HG03139 (cell line): ENCODE measurements at regions not wholly inside any gene's neighbourhood (a gene's known extent, or its start where the extent isn't known, plus 50 kb on each side); places are given as distances from the start of the nearest gene placed in this dataset.

Source experiments
- ATAC-seq: cut with Tn5 transposase; IDR thresholded peaks from one replicate; pipeline ENCODE4 v1.9.1; 2021; ENCODE audit not compliant: unreplicated experiment

- ATAC-seq = no peak
These were observed 449.9 kb downstream of the KLF12 start for GRCh38 chr13:73684286-73684685.

- ATAC-seq = no peak
These were observed 450.5 kb downstream of the KLF12 start for GRCh38 chr13:73683746-73684145.

DNA sequence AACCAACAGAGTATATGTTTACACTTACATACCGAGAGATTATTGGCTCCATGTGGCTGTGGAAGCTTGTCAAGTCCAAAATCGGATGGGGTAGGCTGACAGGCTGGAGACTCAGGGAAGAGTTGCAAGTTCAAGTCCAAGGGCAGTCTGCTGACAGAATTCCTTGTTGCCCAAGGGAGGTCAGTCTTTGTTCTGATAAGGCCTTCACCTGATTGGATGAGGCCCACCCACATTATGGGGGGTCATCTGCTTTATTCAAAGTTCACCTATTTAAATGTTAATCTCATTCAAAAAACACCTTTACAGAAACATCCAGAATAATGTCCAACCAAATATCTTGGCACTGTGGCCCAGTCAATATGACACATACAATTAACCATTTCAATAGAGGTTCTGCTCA lies 452.4 kb downstream of the KLF12 start:
- ATAC-seq = no peak

- no peak for ATAC-seq
These were observed 453.2 kb downstream of the KLF12 start for GRCh38 chr13:73681015-73681414.

GRCh38 chr13:73677048-73677601 lies 457.1 kb downstream of the KLF12 start:
- no peak for ATAC-seq

GRCh38 chr13:73676550-73677047 lies 457.6 kb downstream of the KLF12 start:
- ATAC-seq = no peak

DNA sequence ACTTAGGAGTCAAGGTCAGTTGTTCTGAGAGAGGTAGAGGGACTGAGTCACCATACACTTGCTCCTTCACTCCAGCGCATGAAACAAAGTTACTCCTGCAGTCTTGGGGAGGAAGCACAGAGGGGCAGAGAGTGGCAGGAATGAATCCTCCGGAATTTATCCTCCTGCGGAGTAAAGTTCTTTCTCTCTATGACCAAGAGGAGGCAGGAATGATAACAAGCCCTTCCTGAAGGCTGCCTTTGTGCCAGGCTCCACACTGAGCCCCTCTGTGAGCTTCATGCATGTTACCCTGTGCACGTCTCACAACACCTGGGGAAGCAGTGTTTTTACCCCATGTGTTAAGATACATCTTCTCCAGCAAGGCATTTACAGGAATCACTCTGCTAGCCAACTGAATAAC lies 458.4 kb downstream of the KLF12 start:
- ATAC-seq = no peak

DNA sequence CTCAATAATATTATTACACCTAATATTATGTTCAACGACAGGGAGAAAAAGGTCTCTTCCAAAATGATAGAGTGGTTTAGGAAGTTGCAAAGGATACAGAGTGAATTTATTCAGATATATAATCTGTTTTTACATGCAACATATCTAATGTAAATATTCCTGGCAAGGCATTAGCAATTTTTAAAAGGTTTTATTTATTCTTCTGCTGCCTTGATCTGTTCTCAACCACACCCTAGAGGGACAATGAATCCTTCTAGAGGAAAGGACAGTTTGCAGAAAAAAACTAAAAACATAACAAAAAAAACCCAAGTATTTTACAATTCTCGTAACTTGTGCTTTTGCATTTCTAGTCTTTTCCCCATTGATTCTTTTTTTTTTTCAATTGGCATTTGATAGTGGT lies 459.6 kb downstream of the KLF12 start:
- ATAC-seq = no peak

GRCh38 chr13:73673931-73674330 lies 460.3 kb downstream of the KLF12 start:
- no peak for ATAC-seq

GRCh38 chr13:73672492-73672891 lies 461.7 kb downstream of the KLF12 start:
- no peak for ATAC-seq

GRCh38 chr13:73671732-73672131 lies 462.5 kb downstream of the KLF12 start:
- ATAC-seq = no peak

- ATAC-seq = no peak
These were observed 463.2 kb downstream of the KLF12 start for GRCh38 chr13:73671011-73671410.

GRCh38 chr13:73667756-73668155 lies 466.4 kb downstream of the KLF12 start:
- no peak for ATAC-seq

DNA sequence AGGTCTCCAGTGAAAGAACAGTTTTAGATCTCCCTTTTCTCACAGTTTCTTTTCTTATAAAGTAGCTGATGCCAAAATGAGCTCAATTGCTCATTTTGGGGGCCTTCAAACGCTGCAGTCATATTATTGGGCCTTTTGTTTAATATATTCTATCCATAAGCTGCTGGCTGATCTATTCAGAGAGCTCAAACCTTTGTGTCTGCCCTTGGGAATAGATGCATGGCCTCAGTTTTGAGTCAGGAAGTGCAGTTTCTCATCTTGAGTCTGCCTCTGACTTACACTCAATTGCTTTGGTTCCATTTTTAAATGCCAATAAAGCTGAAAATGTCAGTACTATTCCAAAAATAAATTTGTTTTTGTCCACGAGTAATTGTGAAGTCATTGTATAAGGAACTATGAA lies 468.9 kb downstream of the KLF12 start:
- ATAC-seq = no peak

GRCh38 chr13:73664851-73665250 lies 469.4 kb downstream of the KLF12 start:
- ATAC-seq = no peak

GRCh38 chr13:73662833-73663232 lies 471.4 kb downstream of the KLF12 start:
- no peak for ATAC-seq

DNA sequence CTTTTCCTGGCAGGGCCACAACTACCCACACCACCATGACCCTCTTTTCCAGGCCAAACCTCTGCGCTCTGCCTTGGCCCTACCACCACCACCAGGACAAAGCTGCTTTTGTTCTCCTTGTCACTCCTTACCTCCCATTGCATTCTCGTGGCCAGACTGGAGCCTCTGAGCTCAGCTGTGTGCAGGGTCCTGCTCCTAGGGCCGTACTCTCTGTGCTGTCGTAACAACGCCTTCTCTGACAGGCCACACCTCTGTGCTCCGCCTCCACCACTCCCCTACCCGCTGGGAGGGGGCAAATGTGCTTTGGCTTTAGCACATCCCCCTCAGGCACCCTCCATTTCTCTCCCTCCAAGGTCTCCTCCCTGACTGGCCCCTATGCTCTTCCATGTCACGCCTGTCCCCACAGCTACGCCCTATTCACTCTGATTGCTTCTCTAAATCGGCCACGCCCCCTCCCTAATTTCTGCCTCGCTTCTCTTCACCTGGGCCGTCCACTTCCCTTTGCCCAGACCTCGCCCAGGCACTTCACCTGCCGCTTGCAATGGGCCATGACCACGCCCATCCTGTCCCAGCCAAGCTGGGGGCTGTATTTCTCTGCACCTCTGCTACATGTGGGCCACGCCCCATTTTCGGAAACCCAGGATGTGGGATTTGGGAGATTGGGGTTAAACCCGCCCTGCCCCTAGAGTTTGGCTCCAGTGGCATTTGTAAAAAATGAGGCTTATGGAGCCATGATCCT lies 472.3 kb downstream of the KLF12 start:
- no peak for ATAC-seq

- no peak for ATAC-seq
These were observed 473.1 kb downstream of the KLF12 start for GRCh38 chr13:73661066-73661465.

DNA sequence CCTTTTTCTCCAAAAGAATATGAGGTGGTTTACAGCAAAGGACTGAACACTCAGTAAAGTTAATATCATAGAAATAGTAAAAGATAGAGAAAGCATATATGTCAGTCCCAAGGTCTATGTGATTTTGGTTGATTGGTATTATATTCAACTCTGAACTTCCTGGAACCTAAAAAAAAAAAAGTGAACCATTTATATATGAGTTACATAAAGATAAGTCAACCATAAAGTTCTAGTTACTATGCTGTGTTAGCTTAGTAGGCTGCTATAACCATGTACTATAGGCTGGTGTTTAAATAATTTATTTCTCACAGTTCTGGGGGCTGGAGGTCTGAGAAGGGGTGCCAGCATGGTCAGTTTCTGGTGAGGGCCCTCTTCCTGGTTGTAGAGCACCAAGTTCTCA lies 475.6 kb downstream of the KLF12 start:
- ATAC-seq = no peak

GRCh38 chr13:73657821-73658540 lies 476.2 kb downstream of the KLF12 start:
- ATAC-seq = no peak

- no peak for ATAC-seq
These were observed 477.3 kb downstream of the KLF12 start for GRCh38 chr13:73656863-73657262.

DNA sequence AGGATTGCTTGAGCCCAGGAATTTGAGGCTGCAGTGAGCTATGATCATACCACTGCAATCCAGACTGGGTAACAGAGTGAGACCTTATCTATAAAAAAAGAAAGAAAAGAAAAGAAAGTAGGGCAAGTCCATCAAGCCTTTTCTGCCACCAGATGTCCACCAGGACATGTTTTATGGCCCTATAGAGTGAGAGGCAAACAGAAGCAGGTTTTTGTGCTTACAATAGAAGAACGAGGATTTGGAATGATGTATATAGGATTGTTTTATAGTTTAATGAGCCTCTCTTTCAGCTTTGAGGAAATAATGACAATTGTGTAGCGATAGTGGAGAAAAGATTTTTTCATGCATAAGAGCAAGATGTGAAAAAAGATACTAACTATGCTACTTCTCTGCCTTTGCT lies 480.5 kb downstream of the KLF12 start:
- no peak for ATAC-seq
